ENCODE measurements at regions not wholly inside any gene's neighbourhood (a gene's known extent, or its start where the extent isn't known, plus 50 kb on each side); places are given as distances from the start of the nearest gene placed in this dataset.

DNA sequence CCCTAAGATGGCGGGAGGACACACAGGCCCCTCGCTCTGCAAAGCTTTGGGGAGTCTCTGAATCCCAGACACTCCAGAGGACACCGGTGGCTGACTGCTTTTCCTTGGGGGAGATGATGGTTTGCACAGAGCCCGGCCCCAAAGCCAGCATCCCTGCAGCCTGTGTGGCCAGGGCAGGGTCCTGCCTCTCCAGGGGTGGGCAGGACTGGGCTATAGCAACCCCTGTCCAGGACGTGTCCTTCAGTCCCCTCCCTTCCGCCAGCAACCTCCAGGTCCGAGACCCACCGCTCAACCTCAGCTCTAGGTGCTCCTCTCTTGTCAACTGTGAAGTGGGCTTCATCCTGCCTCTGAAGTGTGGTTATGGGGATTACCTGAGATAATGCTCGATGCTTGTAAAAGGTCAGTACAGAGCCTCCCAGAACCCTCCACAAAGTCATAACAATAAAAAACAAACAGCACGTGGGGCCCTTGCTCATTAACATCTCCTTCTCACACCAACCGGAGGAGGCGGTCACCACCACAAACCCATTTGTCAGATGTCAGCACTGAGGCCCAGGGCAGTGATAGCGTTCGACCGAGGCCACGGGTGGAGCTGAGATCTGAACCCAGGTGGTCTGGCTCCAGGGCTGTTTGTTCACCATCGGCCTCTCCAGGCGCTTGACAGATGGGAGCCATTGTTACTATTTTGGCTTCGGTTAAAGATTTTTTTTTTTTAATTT lies 304.8 kb downstream of the IRF8 start:
- no peak for DNase-seq

DNA sequence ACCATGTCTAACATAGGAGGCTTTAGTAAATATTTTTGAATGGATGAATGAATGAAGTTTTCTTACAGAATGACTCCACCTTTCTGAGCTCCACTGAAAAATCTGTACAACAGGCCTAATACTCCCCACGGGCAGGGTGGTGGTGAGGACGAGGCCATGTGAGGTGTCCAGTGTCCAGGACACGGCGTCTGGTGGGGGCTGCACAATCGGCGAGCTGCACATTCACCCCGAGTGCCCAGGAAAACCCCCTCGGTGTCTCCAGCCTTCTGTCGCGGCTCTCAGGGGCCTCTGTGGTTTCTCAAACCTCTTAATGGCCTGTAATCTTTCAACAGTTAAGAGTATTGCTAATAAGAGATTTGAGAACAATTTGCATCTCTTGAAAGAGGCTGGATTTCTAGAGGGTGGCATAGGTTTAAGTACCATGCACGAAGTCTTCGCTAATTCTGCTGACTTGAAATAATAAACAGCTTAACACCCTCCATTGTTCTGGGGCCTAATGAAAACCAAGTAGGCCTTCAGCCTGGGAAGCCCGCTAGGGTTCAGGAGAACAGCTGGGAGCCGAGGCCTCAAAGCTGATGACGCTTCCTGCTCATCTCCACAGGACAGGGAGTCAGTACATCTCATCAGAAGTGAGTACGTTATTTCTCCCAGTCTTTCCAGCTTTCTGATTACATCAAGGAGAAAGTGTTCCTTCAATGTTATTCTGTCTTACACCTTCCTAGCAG lies 304.6 kb upstream of the FOXF1 start:
- DNase-seq, result no peak

DNA sequence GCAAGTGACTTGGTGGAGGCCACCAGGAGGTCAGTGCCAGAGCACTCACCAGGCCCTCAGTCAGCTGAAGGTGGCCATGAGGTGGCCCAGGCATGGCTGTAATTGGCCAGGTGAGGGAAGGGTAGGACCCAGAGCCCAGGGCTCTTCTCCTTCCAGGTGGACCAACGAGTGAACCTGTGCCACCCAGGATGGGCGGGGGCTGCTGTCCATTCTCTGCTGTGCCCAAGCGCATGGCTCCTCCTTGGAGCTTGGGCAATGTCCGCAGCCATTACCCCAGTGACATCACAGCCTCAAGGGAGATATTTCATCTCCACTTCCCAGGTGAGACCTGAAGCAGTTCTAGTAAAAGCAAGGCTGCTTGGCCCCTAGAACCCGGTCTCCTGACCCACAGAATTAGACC lies 303.0 kb upstream of the FOXF1 start:
- no peak for DNase-seq

DNA sequence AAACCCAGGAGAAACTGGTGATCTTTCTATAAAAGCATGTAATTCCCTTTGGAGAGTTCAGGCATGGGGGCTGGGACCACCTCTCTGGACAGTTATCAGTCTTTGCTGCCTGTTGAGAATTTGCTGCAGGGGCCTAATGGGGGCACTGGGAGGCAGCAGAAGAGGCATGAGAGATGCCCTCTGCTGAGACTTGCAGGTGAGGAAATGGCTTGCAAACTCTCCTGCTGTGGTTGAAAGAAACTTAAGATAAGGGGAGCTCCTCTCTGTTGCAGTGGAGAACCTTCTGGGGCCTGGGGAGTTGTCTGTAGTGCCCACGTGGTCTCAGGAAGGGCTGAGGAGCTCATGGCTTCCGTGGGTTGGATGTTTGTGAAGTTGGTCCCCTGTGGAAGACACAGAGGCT lies 301.1 kb upstream of the FOXF1 start:
- DNase-seq, result no peak

DNA sequence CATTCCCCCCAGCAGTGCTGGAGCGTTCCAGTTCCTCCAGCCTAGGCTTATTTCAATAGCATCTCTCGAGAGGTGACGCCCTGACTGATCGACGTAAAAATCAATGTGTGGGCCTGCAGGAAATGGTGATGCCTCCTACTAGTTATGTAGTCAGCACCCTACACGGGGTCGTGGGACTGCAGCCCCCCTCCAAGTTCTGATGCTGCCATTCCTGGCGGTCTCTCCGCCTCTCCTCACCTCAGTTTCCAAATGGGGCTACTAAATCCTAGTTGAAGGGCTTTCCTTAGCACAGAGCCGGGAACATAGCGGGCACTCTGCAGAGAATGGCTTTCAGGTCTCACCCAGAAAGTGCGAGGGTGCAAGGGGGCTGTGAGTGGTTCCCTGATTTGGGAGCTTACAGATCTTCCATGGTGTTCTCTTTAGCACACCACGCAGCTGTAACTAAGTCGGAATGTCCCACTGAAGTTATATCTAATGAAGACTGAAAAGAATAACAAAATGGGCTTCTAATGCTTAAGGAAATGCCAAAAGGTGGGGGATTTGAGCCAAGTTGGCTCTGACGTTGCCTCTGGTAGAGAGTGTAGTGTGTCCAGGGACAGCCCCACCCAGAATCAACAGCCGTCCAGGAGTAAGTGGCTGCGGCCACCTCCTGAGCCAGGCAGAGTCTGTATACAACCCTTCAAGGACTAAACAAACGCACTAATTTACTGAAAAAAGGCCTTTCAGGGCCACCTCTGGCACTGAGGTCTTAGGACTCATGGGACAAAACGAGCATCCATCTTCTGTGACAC lies 299.7 kb upstream of the FOXF1 start:
- DNase-seq, result no peak

DNA sequence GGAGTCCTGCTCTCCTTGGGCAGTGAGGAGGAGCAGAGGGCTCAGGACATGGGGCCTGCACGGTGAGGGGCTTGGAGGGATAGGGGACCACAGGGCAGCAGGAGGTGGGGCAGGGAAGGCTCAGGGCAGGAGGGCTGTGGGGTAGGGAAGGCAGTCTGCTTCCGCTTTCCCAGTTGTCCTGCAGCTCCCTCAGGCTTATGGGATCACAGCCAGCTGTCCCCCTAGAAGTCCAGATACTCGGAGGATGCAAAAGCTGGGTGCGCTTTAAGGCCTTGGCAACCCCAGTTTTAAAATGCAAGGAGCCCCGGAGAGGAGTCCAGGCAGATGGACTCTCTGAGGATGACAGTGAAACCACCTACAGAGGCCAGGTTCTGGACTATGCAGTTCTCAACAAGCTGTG lies 299.1 kb upstream of the FOXF1 start:
- no peak for DNase-seq

DNA sequence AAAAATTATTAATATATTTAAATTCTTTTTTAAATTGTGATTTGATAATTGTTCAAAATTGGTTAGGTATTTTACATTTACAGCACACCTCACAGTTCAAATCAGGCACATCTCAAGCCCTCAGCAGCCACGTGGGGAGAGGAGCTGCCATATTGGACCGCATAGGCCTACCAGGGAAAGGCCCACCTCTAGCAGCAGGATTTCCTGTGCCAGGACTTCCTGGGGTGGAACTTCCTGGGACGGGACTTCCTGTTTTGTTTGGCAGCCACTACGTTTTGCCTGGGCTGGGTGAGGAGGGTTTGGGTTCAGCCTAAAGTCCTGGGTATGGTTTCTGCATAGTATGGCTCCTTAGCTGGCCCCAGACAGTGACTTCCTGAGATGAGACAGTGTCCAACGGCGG lies 298.5 kb upstream of the FOXF1 start:
- DNase-seq, result no peak

DNA sequence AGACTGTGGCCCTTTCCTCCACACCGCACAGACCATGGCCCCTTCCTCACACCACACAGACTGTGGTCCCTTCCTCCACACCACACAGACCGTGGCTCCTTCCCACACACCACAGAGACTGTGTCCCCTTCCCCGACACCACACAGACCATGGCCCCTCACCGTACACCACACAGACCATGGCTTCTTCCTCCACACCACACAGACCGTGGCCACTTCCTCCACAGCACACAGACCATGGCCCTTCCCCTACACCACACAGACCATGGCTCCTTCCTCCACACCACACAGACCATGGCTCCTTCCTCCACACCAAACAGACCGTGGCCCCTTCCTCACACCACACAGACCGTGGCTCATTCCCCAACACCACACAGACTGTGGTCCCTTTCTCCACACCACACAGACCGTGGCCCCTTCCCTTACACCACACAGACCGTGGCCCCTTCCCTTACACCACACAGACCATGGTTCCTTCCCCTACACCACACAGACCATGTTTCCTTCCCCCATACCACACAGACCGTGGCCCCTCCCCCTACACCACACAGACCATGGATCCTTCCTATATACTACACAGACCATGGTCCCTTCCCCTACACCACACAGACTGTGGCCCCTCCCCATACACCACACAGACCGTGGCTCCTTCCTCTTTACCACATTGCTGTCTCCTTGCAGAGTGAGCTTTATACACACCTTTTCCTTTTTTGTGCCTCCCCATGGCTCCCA lies 297.5 kb upstream of the FOXF1 start:
- no peak for DNase-seq

DNA sequence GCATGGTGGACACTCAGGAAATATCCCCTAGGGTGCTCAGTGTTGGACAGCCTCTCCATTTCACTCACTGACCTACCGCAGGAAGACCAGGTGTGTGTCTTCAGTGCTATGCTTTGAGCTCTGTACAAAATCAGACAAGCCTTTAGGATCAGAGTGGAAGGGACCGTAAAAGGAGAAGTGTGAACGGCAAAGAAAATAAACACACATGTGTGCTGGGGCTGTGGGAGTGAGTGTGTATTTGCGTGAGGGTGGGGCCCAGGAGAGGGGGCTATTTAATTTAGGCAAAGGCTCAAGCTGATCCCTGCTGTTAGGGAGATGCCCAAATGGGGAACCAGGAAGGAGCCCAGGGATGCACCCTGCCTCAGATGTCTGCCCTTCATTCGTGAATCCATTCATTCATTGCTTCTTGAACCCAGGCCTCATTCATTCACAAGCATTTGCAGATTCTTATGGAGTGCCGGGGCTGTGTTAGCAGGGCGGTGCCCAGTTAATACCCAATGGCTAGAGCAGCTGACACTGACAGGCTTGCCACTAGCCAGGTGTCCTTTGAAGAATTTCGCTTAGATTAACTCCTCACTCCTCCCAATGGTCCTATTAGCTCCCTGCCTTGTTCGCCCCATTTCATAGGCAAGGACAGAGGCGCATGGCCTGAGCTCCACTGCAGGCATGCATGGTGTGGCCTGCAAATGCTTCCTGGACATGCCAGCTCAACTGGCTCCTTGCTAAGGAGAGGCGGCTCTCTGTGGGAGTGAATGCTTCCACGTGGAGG lies 296.7 kb upstream of the FOXF1 start:
- DNase-seq, result no peak

DNA sequence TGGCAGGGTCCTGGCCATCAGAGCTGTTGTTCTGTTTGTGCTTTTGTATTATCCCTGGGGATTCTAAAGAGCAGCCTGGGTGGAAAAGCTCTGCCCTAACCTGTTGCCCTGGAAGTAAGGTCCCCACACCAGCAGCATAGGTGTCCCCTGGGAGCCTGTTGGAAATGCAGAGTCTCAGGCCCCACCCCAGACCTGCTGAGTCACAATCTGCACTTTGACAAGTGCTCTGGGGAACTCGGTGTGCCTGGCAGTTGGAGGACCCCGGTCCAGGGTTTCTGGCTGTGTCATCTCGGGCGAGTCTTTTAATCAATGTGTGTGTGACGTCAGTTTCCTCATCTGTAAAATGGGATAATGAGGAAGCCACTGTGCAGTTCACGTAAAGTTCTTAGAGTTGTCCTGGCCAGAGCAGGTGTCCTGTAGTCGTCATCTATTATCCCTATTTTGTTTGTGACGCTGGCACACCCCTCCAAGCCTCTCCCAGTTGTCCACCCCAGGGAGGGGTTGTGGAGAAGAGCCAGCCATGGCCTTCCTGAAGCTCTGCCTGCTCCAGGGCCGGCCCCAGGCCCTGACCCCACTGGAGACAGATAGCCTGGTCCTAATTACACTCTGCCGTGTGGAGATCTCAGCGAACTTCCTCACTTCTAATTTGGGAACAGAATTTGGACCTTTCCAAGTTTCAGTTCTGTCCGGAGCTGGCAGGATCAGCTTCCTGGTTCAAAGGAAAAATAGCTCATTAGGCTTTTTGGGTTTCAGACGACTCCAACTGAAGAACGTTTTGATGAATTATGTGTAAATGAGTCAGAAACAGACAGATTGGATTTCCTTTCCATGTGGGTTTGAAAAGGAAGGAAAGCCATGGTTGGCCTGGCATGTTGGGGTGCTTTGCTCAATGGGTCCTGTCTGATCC lies 295.7 kb upstream of the FOXF1 start:
- DNase-seq, result no peak

DNA sequence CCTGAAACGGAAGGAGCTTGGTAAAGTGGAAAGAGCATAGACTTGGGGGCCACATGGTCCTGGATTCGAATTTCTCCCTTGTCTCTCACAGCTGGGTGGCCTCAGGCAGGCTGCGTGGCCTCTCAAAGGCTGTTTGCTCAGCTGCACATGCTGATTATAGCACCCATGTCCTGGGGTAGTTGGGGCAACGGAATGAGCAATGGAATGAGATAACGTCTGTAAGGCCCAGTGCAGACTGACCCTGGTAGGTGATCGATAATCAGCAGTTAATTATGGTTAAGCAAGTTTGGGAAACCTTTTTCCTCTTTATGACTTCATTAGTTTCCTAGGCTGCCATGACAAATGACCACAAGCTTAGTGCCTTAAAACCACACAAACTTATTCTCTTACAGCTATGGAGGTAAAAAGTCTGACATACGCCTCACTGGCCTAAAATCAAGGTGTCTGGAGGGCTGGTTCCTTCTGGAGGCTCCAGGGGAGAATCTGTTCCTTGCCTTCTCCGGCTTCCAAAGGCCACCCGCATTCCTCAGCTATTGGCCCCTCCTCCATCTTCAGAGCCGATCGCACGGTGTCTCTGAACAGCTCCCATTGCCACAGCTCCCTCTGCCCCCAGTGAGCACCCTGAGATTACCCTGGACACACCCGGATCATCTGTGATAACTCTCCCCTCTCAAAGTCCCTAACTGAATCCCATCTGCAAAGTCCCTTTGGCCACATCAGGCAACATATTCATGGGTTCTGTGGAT lies 294.9 kb upstream of the FOXF1 start:
- DNase-seq, result no peak

DNA sequence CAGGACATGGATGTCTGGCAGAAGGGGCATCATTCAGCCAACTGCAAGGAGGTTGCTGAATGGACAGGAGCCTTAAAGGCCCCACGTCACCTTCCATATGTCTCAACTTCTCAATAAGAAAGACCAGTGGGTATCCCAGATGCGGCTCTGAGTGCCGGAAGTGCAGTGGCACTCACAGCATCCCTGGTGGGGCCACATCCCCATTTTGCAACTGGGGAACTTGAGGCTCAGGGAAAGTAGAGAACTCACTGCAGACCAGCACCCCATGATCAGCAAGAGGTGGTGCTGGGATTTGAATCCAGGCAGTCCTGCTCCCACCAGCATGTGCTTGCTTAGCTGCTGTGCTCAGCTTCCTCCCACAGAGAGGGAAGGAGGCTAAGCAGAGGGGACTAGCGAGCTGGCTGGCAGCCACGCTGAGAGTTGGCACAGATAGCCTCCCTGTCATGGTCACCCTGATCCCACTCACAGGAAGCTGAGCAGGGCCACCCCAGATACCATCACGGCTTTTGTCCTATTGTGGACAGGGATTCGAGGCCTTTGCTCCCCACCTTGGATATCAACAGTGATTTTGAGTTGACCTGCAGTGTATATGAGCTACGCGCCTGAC lies 294.2 kb upstream of the FOXF1 start:
- no peak for DNase-seq

DNA sequence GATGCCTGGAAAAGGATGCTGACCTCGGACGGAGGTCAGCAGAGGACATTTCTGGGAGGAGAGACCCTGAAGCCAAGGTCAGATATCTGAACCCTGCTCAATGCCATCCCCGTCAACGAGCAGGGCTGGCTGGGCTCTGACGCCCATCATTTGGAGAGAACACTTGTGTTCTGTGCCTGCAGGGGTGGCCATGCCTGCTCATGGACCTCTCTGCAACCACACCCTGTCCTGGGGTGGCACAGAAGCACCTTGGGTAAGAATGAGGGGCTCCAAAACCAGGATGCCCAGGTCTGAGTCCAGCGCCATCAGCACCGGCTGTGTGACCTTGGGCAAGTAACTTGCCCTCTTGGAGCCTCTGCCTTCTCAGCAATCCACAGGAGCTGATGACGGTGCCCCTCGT lies 293.7 kb upstream of the FOXF1 start:
- DNase-seq, result no peak

DNA sequence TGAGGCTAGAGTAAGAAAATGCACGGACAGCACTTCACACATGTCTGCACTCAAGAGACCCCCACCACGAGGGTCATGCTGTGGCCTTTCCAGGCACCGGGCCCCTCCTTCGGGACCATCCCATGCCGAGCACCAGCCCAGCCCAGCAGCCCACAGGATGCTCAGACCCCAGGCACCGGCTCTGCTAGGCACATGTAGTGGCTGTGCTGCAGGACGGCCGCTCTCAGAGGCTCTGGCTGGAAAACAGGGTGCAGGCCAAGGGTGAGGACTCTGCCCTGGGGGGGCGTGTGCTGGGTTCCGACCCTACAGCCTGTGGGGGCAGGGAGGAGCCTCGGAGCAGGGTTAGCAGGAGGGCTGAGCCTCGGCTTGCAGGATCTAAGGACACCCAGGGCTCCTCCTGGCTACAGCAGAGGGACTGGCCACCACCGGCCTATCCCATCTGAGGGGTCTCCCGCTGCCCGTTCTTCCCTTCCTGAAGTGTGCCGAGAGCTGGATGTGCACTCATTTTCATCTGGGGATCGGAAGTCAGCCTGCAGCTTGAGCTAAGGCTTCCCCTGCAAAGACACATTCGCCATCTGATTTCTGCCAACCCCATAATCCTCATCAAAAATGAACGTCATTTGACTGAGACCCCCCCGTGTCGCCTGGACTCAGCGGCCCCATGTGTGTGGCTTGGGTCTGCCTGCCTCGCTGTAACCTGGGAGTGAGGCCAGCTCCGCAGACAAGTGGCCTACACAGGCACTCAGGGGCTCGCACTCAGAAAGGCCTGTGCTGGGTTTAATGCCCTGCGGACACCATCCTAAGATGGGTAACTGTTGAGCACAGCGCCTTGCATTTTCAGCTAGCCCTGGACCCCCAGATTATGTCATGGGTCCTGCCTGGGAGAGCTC lies 293.1 kb upstream of the FOXF1 start:
- no peak for DNase-seq

DNA sequence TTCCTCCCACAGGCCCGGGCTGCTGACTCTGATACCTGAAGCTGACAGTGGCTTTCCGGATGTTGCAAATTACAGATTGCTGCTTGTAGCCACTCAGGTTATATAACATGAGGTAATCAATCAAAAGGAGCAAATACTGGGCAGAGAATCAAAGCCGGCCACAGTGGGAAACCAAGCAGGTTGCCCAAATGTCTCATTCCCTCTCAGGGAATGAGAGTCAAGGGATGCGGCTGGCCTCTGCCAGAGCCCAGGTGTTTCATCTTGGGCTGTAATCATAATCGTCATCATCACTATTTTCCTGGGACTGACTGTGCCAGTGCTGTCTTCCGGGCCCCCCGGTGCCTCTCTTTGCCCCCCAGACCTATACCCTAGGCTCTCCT lies 292.4 kb upstream of the FOXF1 start:
- no peak for DNase-seq

DNA sequence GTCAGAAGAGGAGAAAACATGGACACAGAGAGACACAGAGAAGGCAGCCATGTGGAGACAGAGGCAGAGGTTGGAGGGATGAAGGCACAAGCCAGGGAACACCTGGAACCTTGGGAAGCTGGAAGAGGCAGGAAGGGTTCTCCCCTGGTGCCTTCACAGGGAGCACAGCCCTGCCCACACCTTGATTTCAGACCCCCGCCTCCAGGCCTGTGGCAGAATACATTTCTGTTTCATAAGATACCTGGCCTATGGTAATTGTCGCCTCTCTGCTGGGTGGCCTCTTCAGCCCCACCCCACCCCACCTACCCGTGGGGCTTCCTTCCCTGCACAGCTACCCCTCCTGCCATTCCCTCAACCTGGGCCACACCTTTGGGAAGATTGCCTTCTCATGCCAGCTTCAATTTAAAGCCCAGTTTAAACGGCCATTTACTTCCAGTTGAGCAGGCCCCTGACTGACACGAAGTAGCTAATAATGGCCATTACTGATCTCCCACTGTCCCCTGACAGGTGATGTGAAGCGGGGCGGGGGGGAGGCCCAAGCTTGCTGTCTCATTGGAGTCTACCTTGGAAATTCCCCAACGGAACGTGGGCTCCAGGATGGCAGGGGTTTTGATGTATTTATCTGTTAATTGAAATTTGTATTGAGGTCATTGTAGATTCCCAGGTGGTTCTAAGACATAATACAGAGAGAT lies 291.7 kb upstream of the FOXF1 start:
- DNase-seq, result no peak

DNA sequence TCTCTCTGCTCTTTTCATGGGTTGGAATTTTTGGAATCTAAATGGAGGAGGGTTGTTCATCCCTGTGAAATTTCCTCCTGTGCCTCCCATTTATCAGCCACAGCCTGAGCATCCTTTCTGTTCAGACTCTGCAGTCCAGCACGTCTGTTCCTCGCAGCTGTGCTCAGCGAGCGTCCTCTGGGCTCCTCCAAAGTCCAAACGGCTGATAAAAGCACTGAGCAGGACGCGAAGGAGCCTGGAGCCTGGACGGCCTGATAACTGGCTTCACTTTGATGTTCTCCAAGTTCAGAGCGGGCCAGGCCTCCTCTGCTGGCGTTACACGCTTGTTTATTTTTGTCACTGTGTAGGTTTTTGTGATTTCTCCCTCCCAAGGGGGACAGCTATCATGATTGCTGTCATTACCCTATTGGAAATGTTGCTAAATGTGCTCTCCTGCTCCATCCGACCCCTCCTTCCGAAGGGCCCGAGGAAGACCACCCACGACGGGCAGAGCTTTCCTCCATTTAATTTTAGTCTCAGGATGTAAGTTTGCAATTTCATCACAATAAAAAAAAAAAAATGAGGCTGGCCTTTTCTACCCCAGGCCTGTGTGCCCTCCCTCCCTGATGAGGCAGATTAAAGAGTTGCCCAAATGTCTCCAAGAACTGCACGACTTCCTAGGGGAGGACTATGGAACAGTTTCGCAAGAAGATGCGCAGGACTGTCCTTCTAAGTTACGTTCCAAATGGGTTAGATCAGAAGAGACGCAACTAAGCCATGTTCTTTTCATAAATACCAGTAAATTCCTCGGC lies 290.5 kb upstream of the FOXF1 start:
- DNase-seq, result no peak

DNA sequence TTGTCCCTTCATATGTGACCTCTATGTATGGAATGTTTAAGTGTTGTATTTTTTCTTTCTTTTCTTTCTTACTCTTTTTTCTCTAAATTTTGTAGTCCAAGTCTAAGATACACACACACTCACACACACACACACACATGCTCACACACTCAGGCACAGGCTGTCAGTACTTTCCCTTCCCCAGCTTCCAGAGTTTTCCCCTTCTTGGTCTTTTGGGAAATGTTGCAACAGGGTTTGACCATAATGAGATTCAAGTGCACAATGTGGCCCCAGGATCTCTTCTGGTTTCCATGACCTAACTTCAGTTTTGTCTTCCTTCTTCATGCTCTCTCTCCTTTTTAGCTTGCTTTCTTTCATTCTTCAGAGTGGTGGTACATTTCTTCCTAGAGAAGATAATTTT lies 289.8 kb upstream of the FOXF1 start:
- no peak for DNase-seq
